Panc1 (cell line): ENCODE measurements at regions not wholly inside any gene's neighbourhood (a gene's known extent, or its start where the extent isn't known, plus 50 kb on each side); places are given as distances from the start of the nearest gene placed in this dataset.

Experiments used
- ATAC-seq: fragments of 200-7000 bp; cut with Tn5 transposase; 2 replicates; pipeline ENCODE4 v1.9.1; 2020; ENCODE audit warnings: mild to moderate bottlenecking, moderate library complexity
- BruUV-seq: library from RNA; stranded (reverse); fragments of 400-500 nt; replicated peaks from 2 replicates; lab custom pipeline; 2021; lab: Mats Ljungman, UMichigan
- CTCF ChIA-PET: fragments of 300-600 bp; sonication (Branson Sonifier 250); formaldehyde crosslinking; loops from one replicate; lab custom pipeline; 2022; ENCODE audit warnings: antibody characterized with exemption; lab: Charles Lee
- POLR2A ChIA-PET: fragments of 300-600 bp; sonication (Branson Sonifier 250); formaldehyde crosslinking; loops from one replicate; lab custom pipeline; 2022; ENCODE audit warnings: antibody characterized with exemption; lab: Charles Lee
- DNase-seq: peaks from one replicate; pipeline ENCODE4 v3.0.0-alpha.2; 2010; ENCODE audit warnings: low read depth, low spot score
- H3K27ac ChIP-seq: 2 replicates; pipeline ENCODE4 v1.5.1; 2011; ENCODE audit warnings: mild to moderate bottlenecking, low read length, inconsistent platforms
- H3K27me3 ChIP-seq: fragments of 200-500 bp; sonication (Bioruptor generic); 2 replicates; pipeline ENCODE4 v1.6.0; 2014; ENCODE audit warnings: low read length, inconsistent platforms; ENCODE audit not compliant: control insufficient read depth, insufficient read depth
- H3K36me3 ChIP-seq: fragments of 200-500 bp; sonication (Bioruptor generic); 2 replicates; pipeline ENCODE4 v1.5.1; 2014; ENCODE audit warnings: inconsistent platforms, mild to moderate bottlenecking, low read length, moderate library complexity; ENCODE audit not compliant: control insufficient read depth, insufficient read depth
- H3K4me1 ChIP-seq: 2 replicates; pipeline ENCODE4 v1.5.1; 2011; ENCODE audit warnings: inconsistent platforms, mild to moderate bottlenecking, low read length, moderate library complexity; ENCODE audit not compliant: control insufficient read depth, insufficient read depth
- H3K4me3 ChIP-seq, 2 experiments: 2 replicates each; pipeline ENCODE4 v1.5.1; 2011 to 2012; ENCODE audit warnings: low read depth in 2 of 2, low read length in 2 of 2, mild to moderate bottlenecking in 2 of 2, inconsistent platforms in 1 of 2, moderate library complexity in 1 of 2
- H3K9me3 ChIP-seq: fragments of 200-500 bp; sonication (Bioruptor generic); 2 replicates; pipeline ENCODE4 v1.5.1; 2014; ENCODE audit warnings: low read depth, mild to moderate bottlenecking, inconsistent platforms, low read length, moderate library complexity; ENCODE audit not compliant: control insufficient read depth, insufficient read depth
- CTCF ChIP-seq: fragments of 450-650 bp; IDR thresholded peaks from 2 replicates; pipeline ENCODE4 v1.5.1; 2017; ENCODE audit warnings: mild to moderate bottlenecking
- POLR2AphosphoS5 ChIP-seq: IDR thresholded peaks from 2 replicates; pipeline ENCODE4 v1.6.1; 2012; ENCODE audit warnings: mild to moderate bottlenecking, low read depth, low read length, moderate library complexity
- REST ChIP-seq, 2 experiments: IDR thresholded peaks; 2 replicates each; pipeline ENCODE4 v1.6.1; 2011 to 2012; ENCODE audit warnings: low read depth in 2 of 2, control low read depth in 1 of 2, low read length in 1 of 2, mild to moderate bottlenecking in 1 of 2, moderate library complexity in 1 of 2; ENCODE audit not compliant: insufficient read depth in 1 of 2
- SIN3A ChIP-seq: IDR thresholded peaks from 2 replicates; pipeline ENCODE4 v1.6.1; 2012; ENCODE audit warnings: low read depth, mild to moderate bottlenecking, low read length, moderate library complexity, borderline replicate concordance; ENCODE audit not compliant: insufficient read depth
- TCF7L2 ChIP-seq: IDR thresholded peaks from 2 replicates; pipeline ENCODE4 v1.6.1; 2011; ENCODE audit warnings: mild to moderate bottlenecking, low read depth, low read length, inconsistent platforms
- in situ Hi-C: cut with HindIII; loops from 2 replicates; pipeline ENCODE4 v1.10.0; 2016; ENCODE audit warnings: low sequenced_read_pairs, low pct_unique_long_range_greater_than_20kb
- intact Hi-C: fragments of 100-400 bp; cut with micrococcal nuclease; formaldehyde crosslinking; loops from one replicate; pipeline ENCODE4 v1.10.0; 2022; ENCODE audit not compliant: unreplicated experiment

GRCh38 chr3:78025916-78026315 is 986.0 kb downstream of the ROBO2 start:
- ChIA-PET POLR2A (no interaction called here), CTCF (no interaction called here)
- ATAC-seq: no peak

GRCh38 chr3:78026318-78026828 is 986.5 kb downstream of the ROBO2 start:
- H3K36me3 ChIP-seq: no peaks in the 10 kb centered on the region
- intact Hi-C loops: no loop called here
- H3K27me3 ChIP-seq: no peaks in the 10 kb centered on the region
- no peak overlapping the region for H3K4me3 ChIP-seq
- DNase-seq: no peak
- H3K27ac ChIP-seq: no peak overlapping the region
- no peaks in the 10 kb centered on the region for H3K4me1 ChIP-seq
- no TSS peak for BruUV-seq
- ChIA-PET CTCF (no interaction called here), POLR2A (no interaction called here)
- no peak for ATAC-seq
- no peak for TF ChIP-seq SIN3A
- TF ChIP-seq CTCF: no peak
- no peak for TF ChIP-seq TCF7L2
- no peak for TF ChIP-seq POLR2AphosphoS5
- TF ChIP-seq REST (IDR thresholded peaks at IDR 0.05; ENCODE audit: insufficient read depth in 1 of 2, low read depth in 2 of 2, low read length in 1 of 2): no peak
- in situ Hi-C loops: no loop called here
- H3K9me3 ChIP-seq: no peaks in the 10 kb centered on the region

More at GRCh38 chr3:78025916-78026315, 986.0 kb downstream of the ROBO2 start:
- Histone ChIP-seq H3K36me3 (no peaks in the 10 kb centered on the region), H3K9me3 (no peaks in the 10 kb centered on the region), H3K27me3 (no peaks in the 10 kb centered on the region), H3K27ac (no peak overlapping the region), H3K4me3 (no peak overlapping the region), H3K4me1 (no peaks in the 10 kb centered on the region)
- no peak for DNase-seq
- in situ Hi-C loops (no loop called here), intact Hi-C loops (no loop called here)
- TF ChIP-seq CTCF: no peak
- TF ChIP-seq TCF7L2: no peak
- no peak for TF ChIP-seq SIN3A
- no peak for TF ChIP-seq REST (IDR thresholded peaks at IDR 0.05; ENCODE audit: insufficient read depth in 1 of 2, low read depth in 2 of 2, low read length in 1 of 2)
- no peak for TF ChIP-seq POLR2AphosphoS5
- no TSS peak for BruUV-seq
